HL-60 (cell line): ENCODE measurements at regions not wholly inside any gene's neighbourhood (a gene's known extent, or its start where the extent isn't known, plus 50 kb on each side); places are given as distances from the start of the nearest gene placed in this dataset.
"Not testable (repeated sequence)": the region's sequence is repeated elsewhere in the genome, so short reads cannot be mapped to it uniquely, and the experiment has no call there.

Source experiments
- DNase-seq, 2 experiments: peaks; one replicate each; pipeline ENCODE4 v3.0.0-alpha.2; 2010 to 2020; ENCODE audit warnings: low read depth in 1 of 2, low spot score in 1 of 2
- H3K27ac ChIP-seq: fragments of 250-450 bp; sonication (Bioruptor Pico); replicated peaks from 2 replicates; pipeline ENCODE4 v1.5.1; 2020; ENCODE audit warnings: mild to moderate bottlenecking, moderate library complexity
- H3K27me3 ChIP-seq: fragments of 250-450 bp; sonication (Bioruptor Pico); 2 replicates; pipeline ENCODE4 v1.5.1; 2021; ENCODE audit warnings: mild to moderate bottlenecking, moderate library complexity; ENCODE audit not compliant: insufficient read depth, poor library complexity, severe bottlenecking
- H3K4me3 ChIP-seq: replicated peaks from 2 replicates; pipeline ENCODE4 v1.5.1; 2011; ENCODE audit warnings: mild to moderate bottlenecking, control low read depth, low read length; ENCODE audit not compliant: insufficient read depth
- GABPA ChIP-seq: IDR thresholded peaks from 2 replicates; pipeline ENCODE4 v1.6.1; 2012; ENCODE audit warnings: low read depth
- POLR2AphosphoS5 ChIP-seq: IDR thresholded peaks from 2 replicates; pipeline ENCODE4 v1.6.1; 2012; ENCODE audit warnings: low read depth
- SPI1 ChIP-seq: IDR thresholded peaks from 2 replicates; pipeline ENCODE4 v1.6.1; 2012; ENCODE audit warnings: low read depth, mild to moderate bottlenecking, borderline replicate concordance
- TF ChIP-seq, protein P1 (sequence below): IDR thresholded peaks from 2 replicates; pipeline ENCODE4 v1.6.1; 2012; ENCODE audit warnings: low read depth; ENCODE audit not compliant: insufficient replicate concordance
- TF ChIP-seq, protein P2 (sequence below): IDR thresholded peaks from one replicate; pipeline ENCODE4 v1.5.1; 2011; ENCODE audit warnings: low read length, control low read depth, inconsistent platforms; ENCODE audit not compliant: insufficient read depth

DNA sequence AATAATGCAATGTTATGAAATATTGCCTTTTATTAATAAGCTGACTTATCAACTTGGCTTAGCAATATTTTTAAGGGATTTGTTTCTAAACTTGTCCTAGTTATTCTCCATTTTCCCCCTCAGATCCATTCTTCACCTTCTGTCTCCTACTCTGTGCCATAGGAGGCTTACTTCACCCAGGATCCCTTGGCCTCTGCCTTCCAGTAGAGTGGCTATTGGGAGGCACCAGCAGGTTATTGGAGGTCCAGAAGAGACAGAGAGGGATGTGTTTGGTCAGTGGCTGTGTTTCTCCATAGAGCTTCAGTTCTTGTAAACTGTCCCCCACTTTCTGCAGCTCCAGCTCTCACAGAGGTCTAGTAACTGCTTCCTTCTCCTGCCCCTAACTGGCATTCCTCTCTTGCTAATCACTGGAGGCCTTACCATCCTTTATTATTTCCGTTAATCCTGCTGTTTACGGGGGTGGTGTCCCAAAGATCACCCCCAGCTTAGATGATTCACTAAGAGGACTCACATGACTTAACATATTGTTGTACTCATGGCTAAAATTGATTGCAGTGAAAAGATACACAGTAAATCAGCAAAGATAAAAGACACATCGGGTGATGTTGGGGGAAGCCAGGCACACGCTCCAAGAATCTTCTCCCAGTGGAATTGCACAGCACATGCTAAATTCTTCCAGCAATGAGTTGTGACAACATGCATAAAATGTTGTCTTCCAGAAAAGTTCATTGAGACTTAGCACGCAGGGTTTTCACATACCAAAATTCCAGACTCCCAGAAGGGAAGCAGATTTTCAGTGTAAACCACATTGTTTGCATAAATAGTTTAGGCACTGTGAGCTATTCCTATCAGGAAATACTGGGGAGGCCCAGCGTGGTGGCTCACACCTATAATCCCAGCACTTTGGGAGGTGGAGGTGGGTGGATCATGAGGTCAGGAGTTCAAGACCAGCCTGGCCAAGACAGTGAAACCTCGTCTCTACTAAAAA lies 67.5 kb downstream of the RPL22L1 start:
- no peak overlapping the region for H3K27ac ChIP-seq
- H3K4me3 ChIP-seq, result no peak overlapping the region
- DNase-seq, result no peak

DNA sequence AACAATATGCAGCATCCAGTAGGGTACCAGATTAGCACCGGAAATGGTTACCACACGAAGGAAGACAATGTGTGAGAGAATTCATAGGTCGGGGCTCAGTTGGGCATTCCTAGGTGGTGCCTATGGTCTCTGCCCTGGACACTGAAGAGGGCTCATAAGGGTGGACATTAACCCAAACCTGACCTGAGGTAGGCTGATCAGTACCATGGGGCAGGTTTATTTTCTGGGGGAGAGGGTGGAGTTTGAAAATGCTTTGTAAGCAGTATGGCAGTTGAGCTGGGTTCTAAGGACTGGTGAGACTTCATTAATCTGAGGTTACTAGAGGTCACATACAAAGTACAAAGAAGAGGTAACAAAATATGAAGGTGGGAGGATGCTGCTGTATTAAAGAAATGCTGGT lies 68.4 kb downstream of the RPL22L1 start:
- H3K27me3 ChIP-seq, result no peaks in the 10 kb centered on the region
- DNase-seq, result no peak
- H3K4me3 ChIP-seq, result no peak overlapping the region
- TF ChIP-seq, protein P1, sequence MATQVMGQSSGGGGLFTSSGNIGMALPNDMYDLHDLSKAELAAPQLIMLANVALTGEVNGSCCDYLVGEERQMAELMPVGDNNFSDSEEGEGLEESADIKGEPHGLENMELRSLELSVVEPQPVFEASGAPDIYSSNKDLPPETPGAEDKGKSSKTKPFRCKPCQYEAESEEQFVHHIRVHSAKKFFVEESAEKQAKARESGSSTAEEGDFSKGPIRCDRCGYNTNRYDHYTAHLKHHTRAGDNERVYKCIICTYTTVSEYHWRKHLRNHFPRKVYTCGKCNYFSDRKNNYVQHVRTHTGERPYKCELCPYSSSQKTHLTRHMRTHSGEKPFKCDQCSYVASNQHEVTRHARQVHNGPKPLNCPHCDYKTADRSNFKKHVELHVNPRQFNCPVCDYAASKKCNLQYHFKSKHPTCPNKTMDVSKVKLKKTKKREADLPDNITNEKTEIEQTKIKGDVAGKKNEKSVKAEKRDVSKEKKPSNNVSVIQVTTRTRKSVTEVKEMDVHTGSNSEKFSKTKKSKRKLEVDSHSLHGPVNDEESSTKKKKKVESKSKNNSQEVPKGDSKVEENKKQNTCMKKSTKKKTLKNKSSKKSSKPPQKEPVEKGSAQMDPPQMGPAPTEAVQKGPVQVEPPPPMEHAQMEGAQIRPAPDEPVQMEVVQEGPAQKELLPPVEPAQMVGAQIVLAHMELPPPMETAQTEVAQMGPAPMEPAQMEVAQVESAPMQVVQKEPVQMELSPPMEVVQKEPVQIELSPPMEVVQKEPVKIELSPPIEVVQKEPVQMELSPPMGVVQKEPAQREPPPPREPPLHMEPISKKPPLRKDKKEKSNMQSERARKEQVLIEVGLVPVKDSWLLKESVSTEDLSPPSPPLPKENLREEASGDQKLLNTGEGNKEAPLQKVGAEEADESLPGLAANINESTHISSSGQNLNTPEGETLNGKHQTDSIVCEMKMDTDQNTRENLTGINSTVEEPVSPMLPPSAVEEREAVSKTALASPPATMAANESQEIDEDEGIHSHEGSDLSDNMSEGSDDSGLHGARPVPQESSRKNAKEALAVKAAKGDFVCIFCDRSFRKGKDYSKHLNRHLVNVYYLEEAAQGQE, result no peak
- no peak for TF ChIP-seq SPI1
- no peak for TF ChIP-seq POLR2AphosphoS5
- no peak overlapping the region for H3K27ac ChIP-seq

More for the DNA sequence above, 67.5 kb downstream of the RPL22L1 start:
- no peaks in the 10 kb centered on the region for H3K27me3 ChIP-seq
- no peak for TF ChIP-seq GABPA
- TF ChIP-seq, protein P2, sequence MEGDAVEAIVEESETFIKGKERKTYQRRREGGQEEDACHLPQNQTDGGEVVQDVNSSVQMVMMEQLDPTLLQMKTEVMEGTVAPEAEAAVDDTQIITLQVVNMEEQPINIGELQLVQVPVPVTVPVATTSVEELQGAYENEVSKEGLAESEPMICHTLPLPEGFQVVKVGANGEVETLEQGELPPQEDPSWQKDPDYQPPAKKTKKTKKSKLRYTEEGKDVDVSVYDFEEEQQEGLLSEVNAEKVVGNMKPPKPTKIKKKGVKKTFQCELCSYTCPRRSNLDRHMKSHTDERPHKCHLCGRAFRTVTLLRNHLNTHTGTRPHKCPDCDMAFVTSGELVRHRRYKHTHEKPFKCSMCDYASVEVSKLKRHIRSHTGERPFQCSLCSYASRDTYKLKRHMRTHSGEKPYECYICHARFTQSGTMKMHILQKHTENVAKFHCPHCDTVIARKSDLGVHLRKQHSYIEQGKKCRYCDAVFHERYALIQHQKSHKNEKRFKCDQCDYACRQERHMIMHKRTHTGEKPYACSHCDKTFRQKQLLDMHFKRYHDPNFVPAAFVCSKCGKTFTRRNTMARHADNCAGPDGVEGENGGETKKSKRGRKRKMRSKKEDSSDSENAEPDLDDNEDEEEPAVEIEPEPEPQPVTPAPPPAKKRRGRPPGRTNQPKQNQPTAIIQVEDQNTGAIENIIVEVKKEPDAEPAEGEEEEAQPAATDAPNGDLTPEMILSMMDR, result no peak
- TF ChIP-seq, protein P1, result no peak
- no peak for TF ChIP-seq SPI1
- TF ChIP-seq POLR2AphosphoS5, result no peak

DNA sequence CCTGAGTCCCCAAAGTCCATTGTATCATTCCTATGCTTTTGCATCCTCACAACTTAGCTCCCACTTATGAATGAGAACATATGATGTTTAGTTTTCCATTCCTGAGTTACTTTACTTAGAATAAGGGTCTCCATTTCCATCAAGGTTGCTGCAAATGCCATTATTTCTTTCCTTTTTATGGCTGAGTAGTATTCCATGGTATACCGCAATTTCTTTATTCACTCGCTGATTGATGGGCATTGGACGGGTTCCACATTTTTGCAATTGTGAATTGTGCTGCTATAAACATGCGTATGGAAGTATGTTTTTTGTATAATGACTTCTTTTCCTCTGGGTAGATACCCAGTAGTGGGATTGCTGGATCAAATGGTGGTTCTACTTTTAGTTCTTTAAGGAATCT lies 69.7 kb downstream of the RPL22L1 start:
- H3K4me3 ChIP-seq, H3K27me3 ChIP-seq, H3K27ac ChIP-seq, DNase-seq: not testable (repeated sequence)

DNA sequence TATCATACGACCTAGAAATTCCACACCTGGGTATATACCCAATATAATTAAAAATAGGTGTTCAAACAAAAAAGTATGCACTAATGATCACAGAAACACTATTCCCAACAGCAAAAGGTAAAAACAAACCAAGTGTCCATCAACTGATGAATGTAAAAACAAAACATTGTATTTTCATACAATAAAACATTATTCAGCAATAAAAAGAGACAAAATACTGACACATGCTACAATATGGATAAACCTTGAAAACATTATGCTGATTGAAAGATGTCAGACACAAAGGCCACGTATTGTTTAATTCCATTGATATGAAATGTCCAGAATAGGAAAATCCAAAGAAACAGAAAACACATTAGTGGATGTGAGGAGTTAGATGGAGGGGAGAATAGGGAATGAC lies 71.0 kb downstream of the RPL22L1 start:
- no peak for TF ChIP-seq SPI1
- TF ChIP-seq, protein P1, result no peak
- no peak for TF ChIP-seq POLR2AphosphoS5
- TF ChIP-seq, protein P2, result no peak
- no peak for TF ChIP-seq GABPA
- Histone ChIP-seq H3K27ac (no peak overlapping the region), H3K27me3 (no peaks in the 10 kb centered on the region), H3K4me3 (no peak overlapping the region)
- no peak for DNase-seq
